Activated CD8-positive, alpha-beta memory T cell treated with anti-CD3 and anti-CD28 coated beads for 4 hours (primary cell): ENCODE measurements at regions not wholly inside any gene's neighbourhood (a gene's known extent, or its start where the extent isn't known, plus 50 kb on each side); places are given as distances from the start of the nearest gene placed in this dataset.
"Not testable (repeated sequence)": the region's sequence is repeated elsewhere in the genome, so short reads cannot be mapped to it uniquely, and the experiment has no call there.

Experiments
- DNase-seq, 2 donors: peaks; one replicate each; pipeline ENCODE4 v3.0.0-alpha.2; 2020; ENCODE audit warnings: low read depth in 2 of 2

DNA sequence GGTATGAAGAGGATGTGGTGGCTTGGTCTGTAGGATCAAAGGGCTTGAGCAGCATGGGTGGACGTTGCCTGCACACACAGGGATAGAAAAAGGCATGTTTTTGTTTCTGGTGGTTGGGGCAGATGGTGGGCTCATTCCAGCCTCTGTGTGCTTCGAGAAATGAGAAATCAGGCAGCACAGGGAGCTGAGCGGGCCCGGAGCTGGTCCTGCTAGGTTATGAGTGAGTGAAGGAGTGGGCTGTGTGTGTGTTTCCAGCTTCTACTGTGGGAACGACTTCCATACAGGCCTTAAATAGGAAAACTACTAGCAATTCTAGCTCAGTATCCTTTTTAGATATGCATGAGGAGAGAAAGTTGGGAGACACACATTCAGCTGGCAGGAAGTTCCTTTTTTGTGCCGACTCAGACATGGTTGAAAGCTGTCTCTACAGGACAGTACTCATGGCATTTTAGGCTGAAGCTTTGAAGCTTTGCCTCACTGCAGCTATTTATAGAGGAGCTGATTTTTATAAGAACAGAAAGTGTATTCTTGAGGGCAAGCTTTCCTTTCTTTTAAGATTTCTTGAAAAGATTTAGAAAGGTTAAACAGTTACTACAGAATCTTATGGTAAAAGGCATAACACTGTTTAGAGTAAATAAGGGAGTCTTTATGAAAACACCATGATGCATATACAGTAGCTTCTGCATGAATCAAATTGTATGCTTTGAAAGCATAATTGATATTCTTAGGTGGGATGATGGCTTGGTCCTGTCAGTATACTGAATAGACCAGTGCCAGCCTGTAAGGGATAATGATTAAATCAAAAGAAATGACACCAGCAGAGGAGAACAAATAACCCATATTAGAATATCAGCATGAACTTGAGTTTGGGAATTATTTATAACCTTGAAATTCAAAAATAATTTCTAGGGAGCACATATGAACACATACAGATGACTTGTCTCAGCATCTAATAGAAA is 104.0 kb upstream of the MAN1A1 start:
- no peak for DNase-seq

DNA sequence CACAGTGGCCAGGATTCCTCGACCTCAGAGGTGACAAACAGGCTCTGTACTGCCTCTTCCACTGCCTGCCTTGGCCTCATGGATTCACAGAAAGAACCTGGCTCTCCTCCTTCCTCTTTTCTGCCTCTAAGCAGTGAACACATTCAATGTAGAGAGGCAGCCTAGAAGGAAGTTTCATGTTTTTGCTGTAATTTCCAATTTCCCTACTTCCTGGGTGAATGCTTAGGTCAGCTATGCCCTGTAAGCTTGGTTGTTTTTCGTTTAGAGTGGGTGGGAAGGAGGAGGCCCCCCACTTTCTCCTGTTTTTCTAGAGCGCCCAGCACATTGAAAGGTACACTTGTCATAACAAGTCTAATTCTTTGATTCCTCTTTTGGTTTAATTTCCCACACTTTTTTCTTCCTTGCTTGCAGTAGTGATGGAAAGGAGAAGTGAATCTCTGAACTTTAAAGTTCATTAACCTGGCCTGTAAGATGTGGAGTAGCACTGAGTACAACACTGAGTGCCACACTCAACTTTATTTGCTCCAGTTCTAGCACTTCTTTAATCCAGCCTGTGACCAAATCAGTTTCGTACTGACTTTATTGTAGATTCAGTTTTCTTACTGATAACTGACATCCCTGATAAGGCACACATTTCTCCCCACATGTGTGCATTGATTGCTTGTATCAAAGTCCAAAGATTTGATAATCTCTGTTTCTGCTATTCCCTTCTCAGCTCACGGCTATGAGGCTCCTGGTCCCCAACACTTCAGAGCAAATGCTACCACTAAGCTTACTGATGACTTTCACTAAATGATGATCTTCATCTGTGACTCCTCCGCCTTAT is 100.0 kb upstream of the MAN1A1 start:
- DNase-seq = no peak

DNA sequence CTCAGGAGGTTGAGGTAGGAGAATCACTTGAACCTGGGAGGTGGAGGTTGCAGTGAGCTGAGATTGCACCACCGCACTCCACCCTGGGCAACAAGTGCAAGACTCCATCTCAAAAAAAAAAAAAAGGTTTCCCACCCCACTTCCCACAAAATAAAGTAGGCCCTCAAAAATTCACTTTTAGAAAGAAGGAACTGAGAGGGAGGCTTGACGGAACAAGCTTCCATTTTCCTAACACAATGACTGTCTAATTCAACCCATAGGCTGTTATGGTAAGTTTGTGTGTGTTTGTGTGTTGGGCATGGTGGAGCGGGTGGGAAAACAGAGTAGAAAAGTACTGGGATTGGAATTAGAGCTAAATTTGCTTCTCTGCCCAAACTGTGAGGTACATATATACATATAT is 98.4 kb upstream of the MAN1A1 start:
- no peak for DNase-seq

DNA sequence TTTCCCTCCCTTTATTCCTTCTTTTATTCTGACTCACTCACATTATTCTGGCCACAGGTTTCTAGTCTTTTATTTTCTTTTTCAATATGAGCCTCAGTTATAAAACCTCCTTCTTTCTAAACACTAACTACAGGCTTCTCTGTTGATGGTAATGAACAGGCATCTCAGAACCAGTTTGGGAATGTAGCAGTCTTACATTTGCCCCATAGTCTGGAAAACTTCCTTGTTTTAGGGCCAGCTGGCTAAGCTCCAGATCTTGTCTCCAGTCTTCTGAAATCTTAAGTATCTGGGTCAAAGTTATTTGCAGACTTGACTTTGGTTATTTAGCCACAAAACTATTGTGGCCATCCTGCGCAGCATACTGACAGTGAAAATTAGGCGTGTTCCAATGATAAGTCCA is 97.0 kb upstream of the MAN1A1 start:
- no peak for DNase-seq

DNA sequence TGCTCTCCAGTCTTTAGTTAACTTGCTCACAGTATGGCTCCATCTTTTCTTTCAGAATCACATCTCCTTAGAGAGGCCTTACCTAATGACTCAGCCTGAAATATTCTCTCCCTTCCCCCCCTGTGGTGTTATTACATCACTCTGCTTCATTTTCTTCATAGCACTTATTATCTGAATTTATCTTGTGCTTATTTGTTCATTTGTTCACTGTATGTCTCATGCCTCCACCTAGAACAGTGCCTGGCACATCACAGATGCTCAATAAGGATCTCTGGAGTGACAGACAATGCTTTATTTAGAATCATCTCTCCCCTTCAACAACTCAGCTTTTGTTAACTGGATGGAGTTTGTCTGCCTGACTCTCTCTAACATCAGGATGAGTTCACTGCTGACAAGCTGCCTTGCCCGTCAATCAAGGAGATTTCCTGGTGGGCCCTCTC is 96.6 kb upstream of the MAN1A1 start:
- no peak for DNase-seq

DNA sequence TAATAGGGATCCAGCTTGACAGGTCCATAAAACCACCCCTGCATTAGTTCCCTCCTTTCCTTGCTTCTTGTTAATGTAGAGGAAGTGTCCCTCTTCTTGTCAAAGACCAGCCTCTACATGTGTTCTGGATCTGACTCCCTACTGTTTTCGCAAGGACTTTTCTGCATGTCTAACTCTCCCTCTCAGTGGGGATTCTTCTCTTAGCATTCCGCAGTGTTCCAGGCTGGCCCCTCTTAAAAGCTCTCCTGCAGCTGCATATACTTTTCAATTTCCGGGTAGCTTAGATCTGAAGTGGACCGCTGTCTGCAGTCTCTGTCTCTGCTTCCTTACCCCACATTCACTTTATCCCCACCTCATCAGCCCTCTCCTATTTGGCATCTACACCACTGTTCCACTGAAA is 96.1 kb upstream of the MAN1A1 start:
- DNase-seq = no peak

DNA sequence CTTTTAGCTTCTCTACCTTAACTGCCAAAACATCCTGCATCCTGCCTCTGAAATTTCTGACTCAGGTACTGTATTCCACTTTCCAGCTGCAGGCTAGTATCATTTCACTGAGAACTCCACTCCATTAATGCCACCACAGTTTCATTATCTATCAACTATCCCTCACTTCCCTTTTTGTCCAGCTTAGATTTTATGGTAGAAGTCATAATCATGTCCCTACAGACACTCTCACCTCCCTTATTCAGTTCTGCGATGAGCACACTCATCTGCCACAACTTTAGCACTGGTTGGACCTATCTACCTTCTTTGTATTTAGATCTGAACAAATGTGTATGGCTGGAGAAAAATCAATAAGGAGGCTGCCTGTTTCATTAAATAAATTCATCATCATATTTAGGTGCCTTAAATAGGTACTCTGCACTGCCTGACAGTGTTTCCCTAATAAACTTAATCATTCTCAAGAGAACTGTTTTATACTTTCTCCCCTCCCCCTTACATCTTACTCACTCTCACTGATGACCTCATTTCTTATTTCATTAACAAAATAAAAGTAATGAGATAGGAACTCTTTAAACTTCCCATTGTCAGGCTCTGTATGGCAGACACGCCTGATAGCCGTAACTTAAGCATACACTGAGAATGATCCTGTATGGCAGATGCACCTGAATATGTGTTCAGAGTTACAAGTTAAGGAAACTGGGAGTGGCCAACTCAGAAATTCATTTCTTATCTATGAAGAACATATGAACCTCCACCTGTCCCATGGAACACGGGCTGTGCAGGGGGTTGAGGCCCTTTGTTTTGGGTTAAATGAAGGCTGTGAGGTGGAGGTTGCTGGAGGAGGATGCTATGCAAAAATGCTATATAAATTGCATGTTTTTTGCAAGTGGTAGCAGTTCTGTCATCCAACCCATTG is 95.3 kb upstream of the MAN1A1 start:
- no peak for DNase-seq

DNA sequence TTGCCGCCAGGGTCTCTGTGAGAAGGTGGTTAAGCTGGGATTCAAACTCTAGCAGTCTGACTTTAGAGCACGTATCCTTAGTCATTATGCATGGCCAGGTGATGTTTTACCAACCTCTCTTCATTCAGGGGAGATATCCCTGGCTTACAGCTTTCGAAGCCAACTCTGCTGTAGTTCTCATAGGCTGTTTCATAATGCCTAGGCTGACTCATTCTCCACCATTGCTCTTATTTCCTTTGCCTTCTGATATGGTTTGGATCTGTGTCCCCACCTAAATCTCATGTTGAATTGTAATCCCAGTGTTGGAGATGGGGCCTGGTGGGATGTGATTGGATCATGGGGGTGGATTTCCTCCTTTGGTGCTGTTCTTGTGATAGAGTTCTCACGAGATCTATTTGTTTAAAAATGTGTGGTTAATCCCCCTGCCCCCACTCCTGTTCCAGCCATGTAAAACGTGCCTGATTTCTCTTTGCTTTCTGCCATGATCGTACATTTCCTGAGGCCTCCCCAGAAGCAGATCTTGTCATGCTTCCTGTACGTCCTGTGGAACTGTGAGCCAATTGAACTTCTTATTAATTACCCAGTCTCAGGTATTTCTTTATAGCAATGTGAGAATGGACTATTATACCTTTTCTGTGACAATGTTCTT is 94.6 kb upstream of the MAN1A1 start:
- no peak for DNase-seq

DNA sequence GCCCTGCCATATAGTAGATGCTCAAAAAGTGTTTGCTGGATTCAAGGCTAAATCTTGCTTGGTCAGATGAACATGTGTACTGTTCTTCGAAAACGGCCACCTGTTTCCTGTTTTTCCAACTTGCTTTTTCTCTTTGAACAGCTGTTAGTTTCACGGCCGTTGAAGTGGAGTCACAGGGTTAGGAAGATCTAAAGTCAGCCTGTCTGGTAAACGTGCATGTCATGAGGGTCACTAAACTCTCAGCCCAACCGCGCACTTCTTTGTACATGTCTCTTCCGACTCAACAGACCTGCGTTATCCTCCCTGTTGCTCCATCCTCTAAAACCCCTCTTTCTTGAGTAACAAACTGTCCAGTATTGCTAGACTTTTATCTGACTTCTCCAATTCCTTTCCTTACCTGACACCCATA is 93.2 kb upstream of the MAN1A1 start:
- no peak for DNase-seq

DNA sequence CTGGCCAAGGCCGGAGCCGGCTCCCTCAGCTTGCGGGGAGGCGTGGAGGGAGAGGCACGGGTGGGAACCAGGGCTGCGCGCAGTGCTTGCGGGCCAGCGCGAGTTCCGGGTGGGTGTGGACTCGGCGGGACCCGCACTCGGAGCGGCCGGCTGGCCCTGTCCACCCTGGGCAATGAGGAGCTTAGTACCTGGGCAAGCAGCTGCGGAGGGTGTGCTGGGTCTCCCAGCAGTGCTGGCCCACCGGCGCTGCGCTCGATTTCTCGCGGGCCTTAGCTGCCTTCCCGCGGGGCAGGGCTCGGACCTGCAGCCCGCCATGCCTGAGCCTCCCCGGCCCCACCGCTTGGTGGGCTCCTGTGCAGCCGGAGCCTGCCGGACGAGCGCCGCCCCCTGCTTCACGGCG is 91.4 kb upstream of the MAN1A1 start:
- DNase-seq = no peak

DNA sequence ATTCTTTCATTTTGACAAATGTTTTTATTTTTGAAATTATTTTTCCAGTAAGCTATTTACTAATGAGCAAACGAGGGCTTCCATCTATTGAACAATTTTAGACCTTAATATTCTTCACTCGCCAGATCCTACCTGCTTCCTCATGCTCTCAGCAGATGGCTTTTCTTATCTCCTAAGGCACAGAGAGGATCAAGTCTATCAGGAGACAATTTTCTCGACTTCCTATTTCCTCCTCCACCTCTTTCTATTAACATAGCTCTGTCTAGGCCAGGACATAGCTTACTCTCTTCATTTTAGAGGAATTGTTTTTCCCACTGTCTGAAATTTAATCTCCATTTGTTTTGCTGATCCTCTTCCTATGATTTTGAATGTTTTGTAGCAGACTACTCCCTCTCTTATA is 87.0 kb upstream of the MAN1A1 start:
- DNase-seq = no peak

DNA sequence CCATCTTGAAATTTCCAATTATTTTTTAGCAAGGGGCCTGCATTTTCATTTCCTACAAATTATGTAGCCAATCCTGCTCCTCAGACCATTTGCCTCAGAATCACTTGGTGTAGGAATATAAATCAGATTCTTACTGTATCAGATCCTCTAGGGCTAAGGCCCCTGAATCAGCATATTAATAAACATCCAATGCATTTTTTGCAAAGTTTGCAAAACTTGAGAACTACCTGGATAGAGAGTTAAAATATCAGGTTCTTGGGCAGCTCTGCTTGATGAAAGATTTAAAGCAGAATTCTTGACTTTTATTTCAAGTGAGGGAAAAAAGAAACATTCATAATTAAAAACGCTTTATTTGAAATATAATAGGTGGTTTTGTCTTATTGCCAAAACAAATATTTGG is 82.2 kb upstream of the MAN1A1 start:
- no peak for DNase-seq

DNA sequence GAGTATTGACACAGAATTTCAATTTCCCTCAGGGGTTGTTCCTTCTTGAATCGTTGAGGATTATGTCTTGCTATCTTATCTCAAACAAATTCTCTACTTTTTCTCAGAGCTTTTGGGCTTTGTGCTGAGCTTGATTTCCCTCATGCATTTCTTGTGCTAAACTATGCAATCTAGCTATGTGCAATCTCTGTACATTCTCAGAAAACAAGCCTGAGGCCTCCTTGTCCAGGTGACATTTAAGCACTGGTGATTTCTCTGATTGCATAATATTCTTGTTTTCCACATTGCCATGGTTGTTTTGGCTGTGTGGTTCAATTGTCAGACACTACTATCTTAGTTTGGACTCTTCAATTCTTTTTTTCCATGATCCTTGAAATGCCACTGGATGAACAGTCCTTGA is 81.2 kb upstream of the MAN1A1 start:
- no peak for DNase-seq

DNA sequence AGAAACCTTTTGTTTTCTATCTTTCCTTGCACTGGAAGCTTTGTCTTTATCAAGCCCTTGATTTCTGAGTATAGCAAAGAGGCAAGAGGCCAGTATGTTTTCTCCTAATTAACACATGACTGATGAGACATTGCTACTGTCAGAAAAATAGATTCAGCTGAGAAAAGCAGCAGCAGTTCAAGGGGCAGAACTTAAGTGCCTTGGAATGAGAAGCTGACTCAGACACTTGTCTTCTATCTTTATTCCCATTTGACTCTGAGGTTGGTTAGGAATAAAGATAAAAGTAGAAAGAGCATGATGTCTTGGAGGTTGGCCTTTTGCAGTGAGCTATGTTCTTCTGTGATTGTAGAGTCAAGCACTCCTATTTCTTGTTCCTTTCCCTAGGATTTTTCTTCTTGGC is 79.1 kb upstream of the MAN1A1 start:
- DNase-seq = no peak

DNA sequence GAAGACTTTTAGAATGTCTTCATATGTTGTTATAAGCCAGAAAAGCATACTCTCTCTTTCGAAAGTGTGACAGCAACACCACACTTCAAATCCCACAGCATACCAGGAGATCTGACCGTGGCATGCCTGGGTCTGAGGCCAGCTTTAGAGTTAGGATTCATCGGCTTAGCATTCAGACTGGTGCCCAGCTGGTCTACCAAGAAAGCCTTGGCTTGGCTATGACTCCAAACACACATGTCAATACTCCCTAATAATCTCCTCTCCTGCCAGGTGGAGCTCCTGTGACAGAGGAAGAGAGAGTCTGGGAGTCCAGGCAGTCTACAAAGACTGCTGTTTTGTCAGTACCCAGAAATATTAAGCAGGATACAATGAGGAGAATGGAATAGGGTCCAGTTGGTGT is 77.1 kb upstream of the MAN1A1 start:
- no peak for DNase-seq

DNA sequence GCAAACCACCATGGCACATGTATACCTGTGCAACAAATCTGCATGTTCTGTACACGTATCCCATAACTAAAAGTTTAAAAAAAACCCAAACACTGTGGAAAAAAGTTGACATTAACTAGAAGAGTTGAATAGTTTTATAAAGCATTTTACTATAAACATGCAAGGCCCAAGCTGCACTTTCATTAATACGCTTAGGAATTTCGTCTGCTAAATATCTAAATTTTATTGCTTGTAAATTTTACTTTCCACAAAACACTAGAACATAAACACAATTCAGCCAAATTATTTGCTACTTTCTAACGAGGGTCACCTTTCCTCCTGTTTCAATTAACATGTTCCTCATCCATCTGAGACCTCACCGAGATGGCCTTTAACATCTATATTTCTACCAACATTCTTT is 74.4 kb upstream of the MAN1A1 start:
- no peak for DNase-seq

DNA sequence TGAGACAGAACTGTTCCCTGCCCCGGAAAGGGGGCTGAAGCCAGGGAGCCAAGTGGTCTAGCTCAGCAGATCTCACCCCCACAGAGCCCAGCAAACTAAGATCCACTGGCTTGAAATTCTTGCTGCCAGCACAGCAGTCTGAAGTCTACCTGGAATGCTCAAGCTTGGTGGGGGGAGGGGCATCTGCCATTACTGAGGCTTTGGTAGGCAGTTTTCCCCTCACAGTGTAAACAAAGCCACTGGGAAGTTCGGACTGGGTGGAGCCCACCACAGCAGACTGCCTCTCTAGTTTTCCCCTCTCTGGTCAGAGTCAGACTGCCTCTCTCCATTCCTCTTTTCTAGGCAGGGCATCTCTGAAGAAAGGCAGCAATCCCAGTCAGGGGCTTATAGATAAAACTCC is 68.5 kb upstream of the MAN1A1 start:
- not testable (repeated sequence) for DNase-seq

DNA sequence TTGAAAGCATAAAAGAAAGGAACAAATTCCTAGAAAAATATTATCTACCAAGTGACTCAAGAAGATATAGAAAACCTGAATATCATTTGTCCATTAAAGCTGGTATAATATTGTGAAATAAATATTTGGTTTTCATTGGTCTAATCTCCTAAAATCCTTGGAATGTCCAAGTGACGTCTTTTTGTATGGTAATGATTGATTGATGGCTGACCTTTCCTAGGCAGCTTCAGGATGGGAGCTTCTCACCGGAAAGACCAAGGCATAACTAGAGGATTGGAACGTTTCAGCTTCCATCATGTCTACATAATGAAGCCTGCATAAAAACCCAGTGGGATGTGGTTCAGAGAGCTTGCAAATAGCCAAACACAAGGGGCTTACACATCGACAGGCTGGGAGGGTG is 57.6 kb upstream of the MAN1A1 start:
- DNase-seq = no peak

DNA sequence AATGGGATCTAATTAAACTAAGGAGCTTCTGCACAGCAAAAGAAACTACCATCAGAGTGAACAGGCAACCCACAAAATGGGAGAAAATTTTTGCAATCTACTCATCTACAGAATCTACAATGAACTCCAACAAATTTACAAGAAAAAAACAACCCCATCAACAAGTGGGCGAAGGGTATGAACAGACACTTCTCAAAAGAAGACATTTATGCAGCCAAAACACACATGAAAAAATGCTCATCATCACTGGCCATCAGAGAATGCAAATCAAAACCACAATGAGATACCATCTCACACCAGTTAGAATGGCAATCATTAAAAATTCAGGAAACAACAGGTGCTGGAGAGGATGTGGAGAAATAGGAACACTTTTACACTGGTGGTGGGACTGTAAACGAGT is 55.6 kb upstream of the MAN1A1 start:
- not testable (repeated sequence) for DNase-seq
